MM.1S (cell line): ENCODE measurements at regions not wholly inside any gene's neighbourhood (a gene's known extent, or its start where the extent isn't known, plus 50 kb on each side); places are given as distances from the start of the nearest gene placed in this dataset.

Source experiments
- DNase-seq: peaks from one replicate; pipeline ENCODE4 v3.0.0-alpha.2; 2015
- H2AFZ ChIP-seq: fragments of 300-600 bp; sonication (generic); 2 replicates; pipeline ENCODE4 v1.6.0; 2016; ENCODE audit warnings: antibody characterized with exemption, low read length
- H3F3A ChIP-seq: fragments of 300-600 bp; sonication (generic); 2 replicates; pipeline ENCODE4 v1.6.1; 2016; ENCODE audit warnings: mild to moderate bottlenecking, antibody characterized with exemption, low read length, moderate library complexity, mixed read lengths; ENCODE audit not compliant: insufficient read depth
- H3K27ac ChIP-seq: fragments of 300-600 bp; sonication (generic); 2 replicates; pipeline ENCODE4 v1.5.1; 2016; ENCODE audit warnings: mild to moderate bottlenecking, low read length
- H3K27me3 ChIP-seq: fragments of 300-600 bp; sonication (generic); replicated peaks from 2 replicates; pipeline ENCODE4 v1.6.0; 2016; ENCODE audit warnings: low read length; ENCODE audit not compliant: insufficient read depth
- H3K36me3 ChIP-seq: fragments of 300-600 bp; sonication (generic); replicated peaks from 2 replicates; pipeline ENCODE4 v1.6.1; 2016; ENCODE audit warnings: mild to moderate bottlenecking, low read length, mixed read lengths; ENCODE audit not compliant: insufficient read depth
- H3K4me1 ChIP-seq: fragments of 300-600 bp; sonication (generic); 2 replicates; pipeline ENCODE4 v1.6.1; 2016; ENCODE audit warnings: low read length, mixed read lengths
- H3K4me2 ChIP-seq: fragments of 300-600 bp; sonication (generic); 2 replicates; pipeline ENCODE4 v1.6.0; 2016; ENCODE audit warnings: low read depth, low read length
- H3K4me3 ChIP-seq: fragments of 300-600 bp; sonication (generic); 2 replicates; pipeline ENCODE4 v1.5.1; 2016; ENCODE audit warnings: low read length, mixed read lengths
- H3K79me2 ChIP-seq: fragments of 300-600 bp; sonication (generic); 2 replicates; pipeline ENCODE4 v1.6.1; 2016; ENCODE audit warnings: mixed run types, low read length, mixed read lengths
- H3K9ac ChIP-seq: fragments of 300-600 bp; sonication (generic); 2 replicates; pipeline ENCODE4 v1.6.1; 2016; ENCODE audit warnings: low read length, mixed read lengths
- H3K9me2 ChIP-seq: fragments of 300-600 bp; sonication (generic); replicated peaks from 2 replicates; pipeline ENCODE4 v1.6.1; 2016; ENCODE audit warnings: mild to moderate bottlenecking, low read length, mixed read lengths; ENCODE audit not compliant: insufficient read depth
- H3K9me3 ChIP-seq: fragments of 300-600 bp; sonication (generic); replicated peaks from 2 replicates; pipeline ENCODE4 v1.6.1; 2016; ENCODE audit warnings: mild to moderate bottlenecking, low read length, mixed read lengths; ENCODE audit not compliant: insufficient read depth
- H4K20me1 ChIP-seq: fragments of 300-600 bp; sonication (generic); 2 replicates; pipeline ENCODE4 v1.6.1; 2016; ENCODE audit warnings: mild to moderate bottlenecking, low read length, moderate library complexity, mixed read lengths; ENCODE audit not compliant: insufficient read depth
- EZH2 ChIP-seq: fragments of 300-600 bp; sonication (generic); optimal IDR thresholded peaks from 2 replicates; pipeline ENCODE3; 2017; ENCODE audit warnings: low read depth, mild to moderate bottlenecking, antibody characterized with exemption, low read length, mixed read lengths
- EZH2phosphoT487 ChIP-seq: fragments of 300-600 bp; sonication (generic); IDR thresholded peaks from 2 replicates; pipeline ENCODE4 v1.6.1; 2018; ENCODE audit warnings: antibody characterized with exemption, low read length
- TF ChIP-seq, protein P1 (sequence below): fragments of 300-600 bp; sonication (generic); IDR thresholded peaks from 2 replicates; pipeline ENCODE4 v1.5.1; 2016; ENCODE audit warnings: antibody characterized with exemption, low read length, mixed read lengths

DNA sequence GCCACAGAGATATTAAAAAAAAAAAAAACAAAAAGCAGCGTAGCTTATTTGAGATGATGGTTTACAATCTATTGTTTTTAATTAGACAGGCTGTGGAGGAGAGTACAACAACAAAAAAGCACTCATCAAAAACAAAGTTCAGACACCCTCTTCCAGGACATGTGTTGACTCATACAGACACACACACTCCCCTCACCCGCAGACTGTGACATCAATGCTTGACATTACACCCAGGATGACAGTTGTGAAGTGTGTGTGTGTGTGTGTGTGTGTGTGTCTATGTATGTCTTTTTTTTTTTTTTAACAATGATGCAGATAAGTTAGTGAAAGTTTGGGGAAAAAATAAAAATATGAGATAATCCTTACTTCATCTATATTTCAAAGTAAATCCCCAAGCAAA is 303.6 kb downstream of the GPAM start:
- Histone ChIP-seq H3K36me3 (no peaks in the 10 kb centered on the region), H3F3A (no peaks in the 10 kb centered on the region), H3K27ac (no peak overlapping the region), H3K9me2 (no peaks in the 10 kb centered on the region), H3K9me3 (no peaks in the 10 kb centered on the region), H3K27me3 (no peaks in the 10 kb centered on the region), H4K20me1 (no peaks in the 10 kb centered on the region), H3K79me2 (no peaks in the 10 kb centered on the region), H2AFZ (no peak overlapping the region), H3K4me3 (no peak overlapping the region), H3K4me2 (no peak overlapping the region), H3K4me1 (no peaks in the 10 kb centered on the region), H3K9ac (no peak overlapping the region)
- TF ChIP-seq EZH2: no peak
- no peak for TF ChIP-seq EZH2phosphoT487
- TF ChIP-seq, protein P1, sequence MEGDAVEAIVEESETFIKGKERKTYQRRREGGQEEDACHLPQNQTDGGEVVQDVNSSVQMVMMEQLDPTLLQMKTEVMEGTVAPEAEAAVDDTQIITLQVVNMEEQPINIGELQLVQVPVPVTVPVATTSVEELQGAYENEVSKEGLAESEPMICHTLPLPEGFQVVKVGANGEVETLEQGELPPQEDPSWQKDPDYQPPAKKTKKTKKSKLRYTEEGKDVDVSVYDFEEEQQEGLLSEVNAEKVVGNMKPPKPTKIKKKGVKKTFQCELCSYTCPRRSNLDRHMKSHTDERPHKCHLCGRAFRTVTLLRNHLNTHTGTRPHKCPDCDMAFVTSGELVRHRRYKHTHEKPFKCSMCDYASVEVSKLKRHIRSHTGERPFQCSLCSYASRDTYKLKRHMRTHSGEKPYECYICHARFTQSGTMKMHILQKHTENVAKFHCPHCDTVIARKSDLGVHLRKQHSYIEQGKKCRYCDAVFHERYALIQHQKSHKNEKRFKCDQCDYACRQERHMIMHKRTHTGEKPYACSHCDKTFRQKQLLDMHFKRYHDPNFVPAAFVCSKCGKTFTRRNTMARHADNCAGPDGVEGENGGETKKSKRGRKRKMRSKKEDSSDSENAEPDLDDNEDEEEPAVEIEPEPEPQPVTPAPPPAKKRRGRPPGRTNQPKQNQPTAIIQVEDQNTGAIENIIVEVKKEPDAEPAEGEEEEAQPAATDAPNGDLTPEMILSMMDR: no peak
- no peak for DNase-seq

DNA sequence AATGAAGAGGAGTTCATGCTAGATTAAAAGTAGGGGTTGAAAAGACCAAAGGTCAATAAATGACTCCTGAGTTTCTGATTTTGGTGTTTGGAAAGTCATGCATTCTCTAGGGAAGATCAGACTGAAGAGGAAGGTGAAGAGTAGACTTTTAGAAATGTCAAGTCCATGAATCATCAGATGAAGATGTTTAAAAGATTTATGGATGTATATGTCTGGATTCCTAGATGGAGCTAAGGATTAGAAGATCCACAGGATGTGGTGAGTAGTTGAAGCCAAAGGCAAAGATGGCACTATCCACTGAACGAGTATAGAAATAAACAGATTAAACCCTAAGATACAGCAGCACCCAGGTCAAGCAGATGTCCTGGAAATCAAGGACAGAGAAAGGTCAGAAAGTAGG is 298.5 kb downstream of the GPAM start:
- Histone ChIP-seq H3K4me3 (no peak overlapping the region), H3K79me2 (no peaks in the 10 kb centered on the region), H3K9me2 (no peaks in the 10 kb centered on the region), H3K36me3 (no peaks in the 10 kb centered on the region), H3F3A (no peaks in the 10 kb centered on the region), H3K4me2 (no peak overlapping the region), H3K9me3 (no peaks in the 10 kb centered on the region), H4K20me1 (no peaks in the 10 kb centered on the region), H3K27ac (no peak overlapping the region), H3K27me3 (no peaks in the 10 kb centered on the region), H2AFZ (no peak overlapping the region), H3K4me1 (no peaks in the 10 kb centered on the region), H3K9ac (no peak overlapping the region)
- TF ChIP-seq, protein P1: no peak
- no peak for TF ChIP-seq EZH2
- TF ChIP-seq EZH2phosphoT487: no peak
- DNase-seq: no peak

DNA sequence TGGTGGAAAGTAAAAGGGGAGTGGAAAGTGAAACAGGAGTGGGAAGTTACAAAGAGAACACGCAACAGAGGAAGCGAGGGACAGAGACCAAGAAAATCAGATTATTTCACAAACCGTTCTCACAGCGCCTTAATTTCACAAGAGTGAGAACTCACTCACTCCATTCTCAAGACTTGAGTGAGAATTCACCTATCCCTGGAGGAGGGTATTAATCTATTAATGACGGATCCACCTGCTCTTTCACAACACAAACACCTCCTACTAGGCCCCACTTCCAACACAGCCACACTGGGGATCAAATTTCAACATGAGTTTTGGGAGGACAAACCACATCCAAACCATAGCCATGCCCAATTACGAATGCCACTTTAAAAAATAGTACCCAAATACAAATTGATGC is 297.6 kb downstream of the GPAM start:
- DNase-seq: no peak
- no peak overlapping the region for H3K9ac ChIP-seq
- no peaks in the 10 kb centered on the region for H3K9me2 ChIP-seq
- H3K79me2 ChIP-seq: no peaks in the 10 kb centered on the region
- H3K4me3 ChIP-seq: no peak overlapping the region
- H3F3A ChIP-seq: no peaks in the 10 kb centered on the region
- H2AFZ ChIP-seq: no peak overlapping the region
- no peaks in the 10 kb centered on the region for H3K9me3 ChIP-seq
- H4K20me1 ChIP-seq: no peaks in the 10 kb centered on the region
- no peaks in the 10 kb centered on the region for H3K36me3 ChIP-seq
- H3K27me3 ChIP-seq: no peaks in the 10 kb centered on the region
- no peak overlapping the region for H3K27ac ChIP-seq
- H3K4me1 ChIP-seq: no peaks in the 10 kb centered on the region
- H3K4me2 ChIP-seq: no peak overlapping the region
- TF ChIP-seq EZH2: no peak
- TF ChIP-seq, protein P1: no peak
- no peak for TF ChIP-seq EZH2phosphoT487
